HG03575 (cell line): ENCODE measurements at regions not wholly inside any gene's neighbourhood (a gene's known extent, or its start where the extent isn't known, plus 50 kb on each side); places are given as distances from the start of the nearest gene placed in this dataset.
A peak's percentile ranks its signal among the peaks of the same experiment; 100 is the strongest.
"Not testable (repeated sequence)": the region's sequence is repeated elsewhere in the genome, so short reads cannot be mapped to it uniquely, and the experiment has no call there.

Experiments
- ATAC-seq: cut with Tn5 transposase; IDR thresholded peaks from one replicate; pipeline ENCODE4 v1.9.1; 2021; ENCODE audit not compliant: unreplicated experiment, insufficient number of reproducible peaks, low FRiP score; ENCODE audit errors: extremely low read depth

DNA sequence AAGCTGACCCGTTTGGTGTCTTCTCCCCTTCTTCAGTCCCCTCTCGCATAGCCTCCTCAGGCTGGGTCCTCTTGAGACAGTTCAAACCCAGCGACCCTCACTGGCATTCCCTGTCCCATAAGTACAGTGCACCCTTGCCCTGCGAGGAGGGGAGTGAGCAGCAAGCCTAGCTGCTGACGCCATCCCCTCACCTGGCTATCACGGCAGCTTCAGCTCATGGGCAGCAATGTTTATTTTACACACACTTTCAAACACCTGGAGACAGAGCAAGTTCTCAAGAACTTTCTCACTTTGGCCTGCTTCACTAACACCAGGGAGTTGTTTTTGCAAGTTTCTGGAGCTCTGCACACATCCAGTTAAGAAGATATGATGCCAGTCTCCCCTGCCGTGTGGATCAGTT, 189.6 kb upstream of the E2F8 start:
- ATAC-seq, result no peak

- ATAC-seq, result no peak
These were observed 188.5 kb upstream of the E2F8 start for GRCh38 chr11:19429108-19429760.

DNA sequence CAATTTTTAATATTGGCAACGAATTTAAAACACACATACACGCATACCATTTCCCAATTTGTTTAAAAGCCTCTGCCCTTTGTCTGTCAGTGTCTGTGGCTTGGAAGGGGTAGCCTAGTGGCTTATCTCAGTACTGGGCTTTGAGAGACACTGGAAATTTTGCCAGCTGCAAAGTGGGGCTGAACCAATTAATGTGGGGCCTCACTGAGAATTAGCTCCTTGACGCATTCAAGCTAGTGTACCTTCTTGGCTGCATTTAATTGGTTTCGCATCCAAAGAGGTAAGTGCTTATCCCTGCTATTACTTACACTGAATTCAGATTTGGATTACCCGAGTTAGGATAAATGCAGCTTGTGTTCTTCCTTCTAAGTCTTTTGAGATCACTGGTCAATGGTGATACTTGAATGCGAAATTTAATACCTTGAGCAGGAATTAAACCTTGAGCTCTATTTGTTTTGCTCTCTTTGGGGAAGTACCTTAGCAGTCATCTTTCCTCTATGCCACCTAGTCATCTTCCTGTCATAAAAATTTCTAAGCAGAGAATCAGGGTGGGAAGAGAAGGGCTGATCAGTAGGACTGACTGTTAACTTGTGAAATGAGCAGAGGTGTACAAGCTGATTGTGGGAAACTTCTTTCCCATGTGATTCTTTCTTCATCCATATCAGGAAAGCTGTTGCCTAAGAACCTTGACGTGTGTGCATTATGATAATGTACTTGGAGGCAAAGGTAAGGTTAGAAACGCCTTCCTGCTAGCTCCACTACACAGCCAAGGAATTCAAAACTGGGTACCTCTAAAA, 187.7 kb upstream of the E2F8 start:
- ATAC-seq, result no peak

- no peak for ATAC-seq
These were observed 186.1 kb upstream of the E2F8 start for GRCh38 chr11:19426756-19427403.

GRCh38 chr11:19426011-19426755, 185.4 kb upstream of the E2F8 start:
- no peak for ATAC-seq

DNA sequence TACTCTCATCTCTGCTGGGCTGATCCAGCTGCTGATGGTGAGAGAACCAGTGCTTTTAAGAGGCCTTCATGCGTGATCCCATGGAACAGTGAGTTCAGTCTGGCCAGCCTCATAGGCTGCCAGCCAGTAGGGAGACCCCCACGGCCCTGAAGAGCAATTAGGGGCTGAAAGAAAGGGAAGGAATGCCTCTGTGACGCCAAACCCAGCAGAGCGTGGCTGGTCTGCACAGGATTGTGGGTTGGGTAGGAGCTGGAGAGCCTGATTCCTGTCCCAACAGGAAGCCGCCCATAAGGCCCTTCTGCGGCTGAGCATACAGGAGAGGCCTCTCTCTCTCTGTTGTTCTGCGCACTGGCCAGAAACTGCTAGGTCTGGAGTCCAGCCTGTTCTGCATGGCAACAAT, 181.5 kb upstream of the E2F8 start:
- ATAC-seq, result no peak

DNA sequence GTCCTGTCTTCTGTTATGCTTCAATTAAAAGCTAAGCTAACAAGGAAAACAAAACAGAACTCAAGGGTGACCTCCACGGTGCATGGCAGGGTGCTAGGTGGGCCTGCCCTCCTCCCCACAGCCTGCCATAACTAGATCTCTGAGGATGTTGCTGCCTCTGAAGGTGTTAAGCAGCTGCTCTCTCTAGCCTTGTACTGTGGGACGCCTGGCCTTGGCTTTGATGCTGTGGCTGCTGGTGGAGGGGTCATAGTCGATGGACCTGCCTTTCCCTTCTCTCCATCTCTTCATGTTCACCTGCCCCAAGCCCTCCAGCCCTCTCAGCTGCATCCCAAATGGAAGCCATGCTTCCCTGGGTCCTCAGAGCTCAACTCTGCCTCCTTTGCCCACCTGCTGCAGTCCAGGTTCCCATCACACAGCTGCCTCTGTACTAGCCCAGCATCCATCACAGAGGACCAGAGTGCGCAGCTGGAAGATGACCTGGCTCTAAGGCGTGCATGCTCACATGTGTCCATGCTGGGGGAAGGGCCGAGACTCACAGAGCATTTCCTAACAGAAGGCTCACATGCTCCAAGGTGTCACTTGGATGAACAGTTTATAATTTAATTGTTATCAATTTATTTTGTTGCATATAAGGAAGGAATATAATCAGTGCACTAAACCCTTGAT, 180.3 kb upstream of the E2F8 start:
- ATAC-seq, result no peak

- no peak for ATAC-seq
These were observed 179.1 kb upstream of the E2F8 start for GRCh38 chr11:19419808-19420207.

GRCh38 chr11:19419021-19419750, 178.4 kb upstream of the E2F8 start:
- no peak for ATAC-seq

GRCh38 chr11:19418221-19418620, 177.5 kb upstream of the E2F8 start:
- no peak for ATAC-seq

DNA sequence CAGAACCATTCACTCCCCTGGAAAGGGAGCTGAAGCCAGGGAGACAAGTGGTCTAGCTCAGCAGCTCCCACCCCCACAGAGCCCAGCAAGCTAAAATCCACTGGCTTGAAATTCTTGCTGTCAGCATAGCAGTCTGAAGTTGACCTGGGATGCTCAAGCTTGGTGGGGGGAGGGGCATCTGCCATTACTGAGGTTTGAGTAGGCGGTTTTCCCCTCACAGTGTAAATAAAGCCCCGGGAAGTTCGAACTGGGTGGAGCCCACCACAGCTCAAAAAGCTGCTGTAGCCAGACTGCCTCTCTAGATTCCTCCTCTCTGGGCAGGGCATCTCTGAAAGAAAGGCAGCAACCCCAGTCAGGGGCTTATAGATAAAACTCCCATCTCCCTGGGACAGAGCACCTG, 171.3 kb upstream of the E2F8 start:
- not testable (repeated sequence) for ATAC-seq

GRCh38 chr11:19410032-19410431, 169.3 kb upstream of the E2F8 start:
- peak; percentile 68 for ATAC-seq

- ATAC-seq, result no peak
These were observed 168.6 kb upstream of the E2F8 start for GRCh38 chr11:19409307-19409706.

GRCh38 chr11:19407677-19408270, 167.0 kb upstream of the E2F8 start:
- no peak for ATAC-seq

GRCh38 chr11:19405966-19406365, 165.2 kb upstream of the E2F8 start:
- no peak for ATAC-seq

DNA sequence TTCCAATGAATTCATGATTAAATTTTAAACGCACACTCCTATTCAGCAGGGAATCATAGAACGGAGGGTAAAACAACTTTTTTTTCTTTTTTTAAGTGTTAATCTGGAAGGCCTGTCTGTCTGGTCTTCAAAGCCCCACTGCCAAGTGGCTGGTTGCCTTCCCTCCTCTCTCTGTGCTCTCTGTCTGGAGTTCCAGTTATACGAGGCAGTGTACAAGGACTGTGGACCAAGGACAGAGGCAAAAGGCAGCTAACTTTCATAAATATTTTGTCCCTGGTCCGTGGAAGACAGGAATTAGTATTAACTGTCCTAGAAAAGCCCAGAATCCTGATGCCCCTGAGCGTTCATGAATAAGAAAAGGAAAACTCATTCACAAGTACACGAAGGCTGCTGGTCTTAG, 164.0 kb upstream of the E2F8 start:
- no peak for ATAC-seq

DNA sequence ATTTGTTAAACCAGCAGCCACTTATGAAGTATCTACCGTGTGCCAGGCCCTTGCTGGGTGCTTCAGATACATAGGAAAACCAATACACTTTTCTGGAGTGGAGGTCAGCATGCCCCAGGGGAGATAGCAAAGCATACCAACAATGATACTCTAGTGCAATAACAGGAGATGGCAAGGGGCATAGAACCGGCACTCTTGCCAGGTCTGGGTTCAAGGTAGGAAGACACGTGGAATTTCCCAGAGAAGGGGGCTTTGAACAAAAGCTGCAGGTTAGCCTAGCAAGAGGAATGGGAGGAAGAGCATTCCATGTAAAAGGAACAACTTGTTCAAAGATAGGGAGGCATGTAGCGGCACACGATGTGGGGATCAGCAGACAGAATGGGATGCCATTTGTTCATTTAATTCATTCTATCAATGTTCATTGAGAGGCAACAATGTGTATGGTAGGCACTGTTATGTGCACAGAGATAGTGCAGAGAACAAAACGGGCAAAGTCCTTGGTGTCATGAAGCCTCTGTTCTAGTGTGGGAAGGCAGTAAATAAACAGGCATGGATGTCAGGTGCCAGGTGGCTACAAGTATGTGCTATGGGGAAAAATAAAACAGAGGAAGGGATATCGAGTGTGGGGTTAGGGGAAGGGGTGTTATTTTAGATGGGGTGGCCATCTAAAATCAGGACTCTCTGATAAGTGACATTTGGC, 162.6 kb upstream of the E2F8 start:
- ATAC-seq, result no peak

GRCh38 chr11:19400296-19400695, 159.6 kb upstream of the E2F8 start:
- no peak for ATAC-seq
